UCSD-AML1 (cell line): ENCODE measurements at regions not wholly inside any gene's neighbourhood (a gene's known extent, or its start where the extent isn't known, plus 50 kb on each side); places are given as distances from the start of the nearest gene placed in this dataset.

ENCODE experiments used
- DNase-seq: peaks from one replicate; lab custom pipeline; 2025; ENCODE audit not compliant: unreplicated experiment; lab: John Stamatoyannopoulos, UW

- no peak for DNase-seq
These were observed 268.0 kb downstream of the MSRB3 start for GRCh38 chr12:65546528-65546927.

- peak; percentile 69 for DNase-seq
These were observed 267.4 kb upstream of the HMGA2 start for GRCh38 chr12:65556676-65557437.

DNA sequence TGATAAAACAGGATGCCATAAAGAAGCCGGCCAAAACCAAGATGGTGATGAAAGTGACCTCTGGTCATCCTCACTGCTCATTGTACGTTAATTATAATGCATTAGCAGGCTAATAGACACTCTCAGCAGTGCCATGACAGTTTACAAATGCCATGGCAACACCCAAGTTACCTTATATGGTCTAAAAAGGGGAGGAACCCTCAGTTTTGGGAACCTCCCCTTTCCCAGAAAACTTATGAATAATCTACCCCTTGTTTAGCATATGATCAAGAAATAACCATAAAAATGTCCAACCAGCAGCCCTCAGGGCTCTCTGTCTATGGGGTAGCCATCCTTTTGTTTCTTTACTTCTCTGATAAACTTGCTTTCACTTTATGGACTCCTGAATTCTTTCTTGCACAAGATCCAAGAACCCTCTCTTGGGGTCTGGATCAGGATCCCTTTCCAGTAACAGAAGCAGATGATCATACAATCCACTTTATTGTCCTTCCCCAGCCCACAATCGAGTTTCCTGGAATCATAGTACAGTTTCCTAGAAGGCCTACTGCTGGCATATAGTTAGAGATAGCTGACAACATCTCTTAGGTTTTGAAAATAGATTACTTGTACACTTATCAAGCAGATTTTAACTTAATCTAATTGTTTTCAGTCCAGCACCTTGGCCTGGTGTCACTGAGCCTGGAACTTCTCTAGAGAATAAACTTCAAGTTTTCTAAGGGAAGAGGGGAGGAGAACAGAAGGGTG lies 266.7 kb upstream of the HMGA2 start:
- DNase-seq, result no peak

DNA sequence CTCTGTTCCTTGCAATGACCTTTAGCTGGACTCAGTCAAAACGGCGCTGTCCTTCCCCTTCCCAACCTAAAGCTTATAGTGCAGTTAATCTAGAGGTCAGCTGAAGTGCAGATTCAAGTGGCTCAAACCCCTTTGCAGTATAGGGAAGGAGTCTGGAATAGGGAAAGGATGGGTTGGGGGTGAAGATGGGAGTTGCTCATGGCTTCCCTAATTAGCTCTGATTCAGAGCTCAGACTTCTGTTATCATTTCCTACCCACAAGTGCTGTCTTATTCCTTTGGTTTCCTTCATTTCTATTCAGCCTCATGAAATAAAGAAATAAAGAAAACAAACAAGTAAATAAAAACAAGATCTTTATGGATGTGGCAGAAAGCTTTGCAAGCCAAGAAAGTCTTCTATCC lies 264.0 kb upstream of the HMGA2 start:
- DNase-seq, result no peak

DNA sequence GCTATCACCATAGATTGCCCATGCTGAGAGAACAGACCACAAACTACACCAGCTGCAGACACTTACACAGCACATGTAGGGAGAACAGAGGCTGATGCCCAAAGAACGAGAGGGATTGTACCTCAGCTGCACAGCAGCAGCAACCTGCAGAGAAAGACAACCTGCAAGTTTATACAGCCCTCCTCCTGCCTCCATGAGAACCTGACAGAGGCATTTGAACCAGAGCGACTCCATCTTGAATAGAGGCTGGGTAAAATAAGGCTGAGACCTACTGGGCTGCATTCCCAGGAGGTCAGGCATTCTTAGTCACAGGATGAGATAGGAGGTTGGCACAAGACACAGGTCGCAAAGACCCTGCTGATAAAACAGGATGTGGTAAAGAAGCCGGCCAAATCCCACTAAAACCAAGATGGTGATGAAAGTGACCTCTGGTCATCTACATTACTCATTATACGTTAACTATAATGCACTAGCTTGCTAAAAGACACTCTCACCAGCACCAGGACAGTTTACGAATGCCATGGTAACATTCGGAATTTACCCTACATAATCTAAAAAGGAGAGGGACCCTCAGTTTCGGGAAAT lies 262.4 kb upstream of the HMGA2 start:
- no peak for DNase-seq

DNA sequence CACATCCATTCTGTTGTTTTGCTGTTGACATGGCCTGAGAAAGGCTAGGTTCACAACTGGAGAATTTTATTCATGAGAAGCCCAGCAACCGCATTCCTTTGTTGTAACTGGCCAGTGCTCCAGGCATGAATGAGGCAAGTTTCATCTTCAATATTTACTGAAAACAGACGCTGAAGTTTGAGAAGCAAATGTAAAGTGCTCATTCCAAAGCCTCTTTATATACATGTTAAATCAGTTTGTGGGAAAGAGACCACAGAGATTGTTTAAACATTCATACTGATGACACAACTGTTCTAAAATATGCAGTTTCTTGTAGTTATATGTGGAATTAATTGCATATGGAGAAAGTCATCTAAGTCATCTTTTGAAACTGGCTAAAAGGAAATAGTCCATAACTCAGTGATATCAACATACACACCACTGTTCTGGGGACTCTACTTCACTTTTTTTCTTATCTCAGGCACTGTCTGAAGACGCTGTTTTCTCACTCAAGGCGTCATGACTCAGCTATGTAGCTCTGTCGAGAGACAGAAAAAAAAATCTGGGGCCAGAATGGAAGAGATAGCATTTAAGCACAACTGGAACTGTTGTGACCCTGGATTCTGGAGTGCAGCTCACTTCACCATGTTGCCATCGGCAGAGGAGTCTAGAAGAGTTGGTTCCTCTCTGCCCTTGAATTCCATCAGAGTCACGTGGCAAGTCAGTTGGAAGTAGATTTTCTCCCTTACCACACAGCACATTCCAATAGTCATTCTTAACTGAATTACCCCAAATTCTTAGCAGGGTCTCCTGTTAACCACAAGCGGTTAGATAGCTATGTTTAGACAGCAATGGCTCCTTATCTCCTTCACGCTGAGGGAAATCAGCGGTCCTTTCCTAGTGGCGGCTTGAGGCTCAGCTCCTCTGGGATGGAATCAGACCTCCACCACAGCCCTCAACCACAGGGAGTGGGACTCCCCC lies 258.4 kb upstream of the HMGA2 start:
- DNase-seq, result no peak

- no peak for DNase-seq
These were observed 257.5 kb upstream of the HMGA2 start for GRCh38 chr12:65566751-65567150.

GRCh38 chr12:65567820-65568219 lies 256.5 kb upstream of the HMGA2 start:
- DNase-seq, result no peak

- no peak for DNase-seq
These were observed 255.8 kb upstream of the HMGA2 start for GRCh38 chr12:65568517-65568916.

DNA sequence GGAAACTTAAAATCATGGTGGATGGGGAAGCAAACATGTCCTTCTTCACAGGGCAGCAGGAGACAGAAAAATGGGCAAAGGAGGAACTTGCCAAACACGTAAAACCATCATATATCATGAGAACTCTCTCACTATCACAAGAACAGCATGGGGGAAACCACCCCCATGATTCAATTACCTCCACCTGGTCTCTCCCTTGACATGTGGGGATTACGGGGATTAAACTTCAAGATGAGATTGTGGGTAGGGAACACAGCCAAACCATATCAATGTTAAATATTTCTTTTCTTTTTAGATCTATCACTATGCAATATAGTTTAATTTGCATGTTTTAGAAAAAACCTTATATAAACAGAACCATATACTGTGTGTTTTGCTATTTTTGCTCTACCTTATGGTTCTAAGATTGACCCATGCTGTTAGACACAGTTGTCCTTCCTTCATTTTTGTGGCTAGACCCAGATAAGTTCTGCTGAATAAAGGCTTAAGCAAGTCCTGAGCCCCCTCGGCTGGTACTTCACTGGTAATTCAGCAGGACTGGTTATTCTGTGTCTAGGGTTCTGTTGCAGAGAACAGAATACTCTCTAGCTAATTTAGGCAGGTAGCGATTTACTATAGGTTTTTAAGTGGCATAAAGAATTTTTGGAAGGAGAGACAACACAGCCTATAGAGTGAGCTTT lies 253.7 kb upstream of the HMGA2 start:
- no peak for DNase-seq

GRCh38 chr12:65574867-65575266 lies 249.4 kb upstream of the HMGA2 start:
- DNase-seq, result no peak

- no peak for DNase-seq
These were observed 240.3 kb upstream of the HMGA2 start for GRCh38 chr12:65584016-65584415.

- no peak for DNase-seq
These were observed 238.4 kb upstream of the HMGA2 start for GRCh38 chr12:65585648-65586602.

DNA sequence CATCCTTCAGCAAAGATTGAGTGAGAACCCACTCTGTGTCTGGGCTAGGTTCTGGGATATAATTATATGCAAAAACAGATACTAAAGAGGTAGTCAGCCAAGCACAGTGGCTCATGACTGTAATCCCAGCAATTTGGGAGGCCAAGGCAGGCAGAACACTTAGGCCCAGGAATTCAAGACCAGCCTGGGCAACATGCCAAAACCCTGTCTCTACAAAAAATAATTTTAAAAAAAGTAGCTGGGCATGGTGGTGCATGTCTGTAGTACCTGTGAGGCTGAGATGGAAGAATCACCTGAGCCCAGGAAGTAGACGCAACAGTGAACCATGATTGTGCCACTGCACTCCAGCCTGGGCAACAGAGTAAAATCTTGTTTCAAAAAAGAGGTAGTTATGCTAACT lies 237.5 kb upstream of the HMGA2 start:
- no peak for DNase-seq

DNA sequence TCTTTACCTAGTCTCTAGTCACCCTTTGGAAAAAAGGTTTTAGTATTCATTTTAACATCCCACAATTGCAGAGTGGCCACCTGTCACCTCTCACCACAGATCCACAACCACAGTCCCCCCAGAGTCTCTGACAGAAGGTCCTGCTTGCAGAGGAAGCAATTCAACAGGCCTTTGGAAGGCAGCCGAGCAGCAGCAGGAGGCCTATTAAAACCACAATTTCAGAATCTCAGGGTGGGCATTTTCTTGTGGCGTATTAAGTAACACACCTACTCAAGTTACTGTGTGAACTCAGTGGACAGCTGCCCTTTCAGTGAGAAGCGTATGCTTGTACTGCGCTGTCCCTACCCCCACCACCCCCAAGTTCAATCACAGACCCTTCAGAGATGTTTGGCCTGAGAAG lies 234.0 kb upstream of the HMGA2 start:
- no peak for DNase-seq

DNA sequence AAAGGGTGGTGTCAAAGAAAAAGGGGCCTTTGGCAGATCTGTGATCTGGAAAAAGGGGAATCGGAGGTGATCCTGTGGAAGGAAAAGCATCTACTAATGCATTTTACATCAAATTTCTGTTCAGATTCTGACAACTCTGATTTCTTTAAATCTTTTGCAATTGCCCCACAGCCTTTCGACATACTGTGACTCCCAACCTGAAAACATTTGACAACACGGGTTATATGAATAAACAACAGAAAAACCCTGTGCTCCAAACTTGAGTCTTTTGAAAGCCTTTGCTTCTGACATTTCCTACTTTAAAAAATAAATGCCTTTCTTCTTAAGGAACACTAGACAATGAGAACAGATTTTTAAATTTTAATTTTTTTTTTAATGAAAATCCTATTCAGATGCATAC lies 231.9 kb upstream of the HMGA2 start:
- no peak for DNase-seq

GRCh38 chr12:65593239-65593701 lies 231.0 kb upstream of the HMGA2 start:
- DNase-seq, result no peak

DNA sequence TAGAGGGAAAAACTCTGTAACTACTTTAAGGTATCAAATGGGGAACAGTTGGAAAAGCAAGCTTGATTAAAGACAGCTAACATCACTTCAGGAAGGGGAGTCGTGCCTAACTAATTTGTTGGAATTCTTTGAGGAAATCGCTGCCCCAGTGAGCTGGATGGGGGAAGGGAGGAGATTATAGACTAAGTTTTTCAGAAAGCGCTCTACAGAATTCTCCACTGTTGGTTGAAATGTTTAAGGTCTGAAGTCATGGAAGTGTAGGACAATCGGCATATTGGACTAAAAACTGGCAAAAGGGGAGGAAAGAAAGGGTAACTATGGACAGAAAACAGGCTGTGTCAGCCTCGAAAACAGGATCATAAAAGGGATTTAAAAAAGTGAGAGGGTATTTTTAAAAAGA lies 229.9 kb upstream of the HMGA2 start:
- no peak for DNase-seq

- no peak for DNase-seq
These were observed 229.2 kb upstream of the HMGA2 start for GRCh38 chr12:65595016-65595560.
